HG03139 (cell line): ENCODE measurements at regions not wholly inside any gene's neighbourhood (a gene's known extent, or its start where the extent isn't known, plus 50 kb on each side); places are given as distances from the start of the nearest gene placed in this dataset.
"Not testable (repeated sequence)": the region's sequence is repeated elsewhere in the genome, so short reads cannot be mapped to it uniquely, and the experiment has no call there.

Source experiments
- ATAC-seq: cut with Tn5 transposase; IDR thresholded peaks from one replicate; pipeline ENCODE4 v1.9.1; 2021; ENCODE audit not compliant: unreplicated experiment

DNA sequence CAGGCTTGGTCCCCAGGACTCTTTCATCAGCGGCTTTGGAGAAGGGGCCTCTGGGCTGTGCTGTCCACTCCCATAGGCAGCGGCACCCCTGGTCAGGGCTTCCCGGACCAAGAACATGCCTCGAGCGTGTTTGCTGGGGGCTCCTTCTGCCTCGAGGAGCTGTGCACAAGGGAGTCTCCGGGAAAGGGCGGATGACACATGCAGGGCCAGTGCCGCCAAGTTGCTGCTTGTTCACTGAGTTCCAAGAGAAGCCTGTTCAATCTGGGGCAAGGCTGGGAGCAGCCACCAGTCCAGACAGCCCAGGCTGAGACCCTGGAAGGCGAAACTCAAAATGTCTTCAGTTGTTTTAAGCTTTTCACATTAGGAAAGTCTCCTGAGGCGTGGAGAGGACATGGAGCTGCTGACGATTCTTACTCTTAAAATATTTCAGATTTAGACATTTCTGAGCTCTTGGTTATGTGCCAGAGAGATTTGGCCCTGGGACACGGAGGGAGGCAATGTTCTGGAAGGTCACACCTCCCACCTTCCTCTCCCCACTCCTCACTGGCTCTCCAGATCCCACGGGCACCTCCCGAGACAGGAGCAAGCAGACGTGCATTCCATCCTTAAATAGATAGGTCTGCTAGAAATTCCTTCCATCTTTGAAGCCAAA lies 84.5 kb upstream of the ZNF469 start:
- no peak for ATAC-seq

DNA sequence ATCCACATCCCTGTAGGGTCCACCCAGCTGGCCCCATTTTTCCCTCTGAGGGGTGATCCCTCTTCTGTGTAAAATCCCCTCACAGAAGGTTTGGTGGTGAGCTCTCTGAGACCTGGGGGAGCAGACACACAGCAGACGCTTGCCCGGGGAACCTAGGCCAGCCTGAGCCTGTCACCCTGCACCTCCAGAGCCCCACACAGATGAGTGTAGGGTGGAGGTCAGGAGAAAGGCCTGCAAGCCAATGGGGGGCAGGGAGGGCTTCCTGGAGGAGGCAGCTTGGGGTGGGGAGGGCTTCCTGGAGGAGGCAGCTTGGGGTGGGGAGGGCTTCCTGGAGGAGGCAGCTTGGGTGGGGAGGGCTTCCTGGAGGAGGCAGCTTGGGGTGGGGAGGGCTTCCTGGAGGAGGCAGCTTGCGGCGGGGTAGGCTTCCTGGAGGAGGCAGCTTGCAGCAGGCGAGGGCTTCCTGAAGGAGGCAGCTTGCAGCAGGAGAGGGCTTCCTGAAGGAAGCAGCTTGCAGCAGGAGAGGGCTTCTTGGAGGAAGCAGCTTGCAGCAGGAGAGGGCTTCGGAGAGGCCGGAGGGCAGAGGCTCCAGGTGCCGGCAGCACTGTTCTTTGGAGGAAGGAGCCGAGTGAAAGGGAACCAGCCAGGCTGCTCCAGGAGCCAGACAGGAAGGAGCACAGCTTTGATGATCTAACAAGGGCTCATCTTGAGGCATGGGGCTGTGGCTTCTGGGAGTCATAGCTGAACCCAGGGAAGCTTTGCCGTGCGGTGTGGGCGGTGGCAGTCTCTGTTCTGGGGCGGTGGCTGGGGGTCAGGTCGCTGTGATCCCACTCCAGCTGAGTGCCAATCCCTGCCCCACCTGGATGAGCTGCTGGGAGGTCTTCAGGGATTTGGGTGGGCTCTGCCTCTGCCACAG lies 83.7 kb upstream of the ZNF469 start:
- ATAC-seq = no peak

DNA sequence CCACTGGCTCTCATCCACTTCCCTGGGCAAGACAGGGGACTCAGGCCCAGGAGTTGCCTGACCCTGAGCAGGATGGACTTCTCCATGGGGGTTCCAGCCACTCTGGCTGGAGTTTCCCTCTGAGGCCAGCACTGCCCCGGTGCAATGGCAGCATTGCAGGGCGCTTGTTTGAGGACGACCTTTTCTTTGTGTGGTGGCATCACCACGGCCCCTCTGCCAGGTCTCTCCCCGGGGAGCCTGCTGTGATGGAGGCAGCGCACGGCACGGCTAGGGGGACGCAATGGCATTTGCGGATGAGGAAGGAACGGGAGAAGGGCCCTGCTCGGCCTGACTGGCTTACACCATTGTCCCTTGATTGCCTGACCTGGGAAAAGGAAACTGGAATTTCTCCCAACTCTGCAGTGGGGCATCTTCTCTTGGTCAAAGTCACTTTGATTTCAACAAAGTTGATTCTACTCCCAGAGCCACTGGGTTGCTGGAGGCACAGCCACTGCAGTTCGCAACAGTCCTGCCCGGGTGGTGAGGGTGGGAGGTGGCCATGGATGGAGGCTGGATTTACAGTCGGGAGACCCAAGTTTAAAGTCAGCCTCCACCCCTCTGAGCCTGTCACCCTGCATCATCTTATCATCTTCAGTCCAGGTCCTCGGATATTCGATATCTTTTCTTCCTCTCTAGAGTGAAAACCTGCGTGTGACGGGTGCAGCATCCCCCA lies 82.9 kb upstream of the ZNF469 start:
- ATAC-seq = no peak

DNA sequence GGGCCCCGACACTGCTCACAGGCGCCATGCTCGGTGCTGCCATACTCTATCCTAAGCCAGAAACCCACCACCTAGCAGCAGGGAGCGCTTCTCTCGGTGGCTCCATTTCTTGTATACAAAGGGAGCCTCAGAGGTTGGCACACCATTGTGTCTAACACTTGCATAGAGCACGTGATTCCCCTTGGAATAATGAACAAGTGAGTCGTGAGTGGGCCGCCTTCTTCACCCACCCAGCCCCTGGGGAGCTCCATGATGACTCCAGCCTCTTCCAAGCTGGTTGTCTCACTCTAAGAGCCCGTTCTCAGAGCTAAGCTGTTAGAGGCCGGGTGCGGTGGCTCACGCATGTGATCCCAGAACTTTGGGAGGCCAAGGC lies 82.3 kb upstream of the ZNF469 start:
- ATAC-seq = no peak

DNA sequence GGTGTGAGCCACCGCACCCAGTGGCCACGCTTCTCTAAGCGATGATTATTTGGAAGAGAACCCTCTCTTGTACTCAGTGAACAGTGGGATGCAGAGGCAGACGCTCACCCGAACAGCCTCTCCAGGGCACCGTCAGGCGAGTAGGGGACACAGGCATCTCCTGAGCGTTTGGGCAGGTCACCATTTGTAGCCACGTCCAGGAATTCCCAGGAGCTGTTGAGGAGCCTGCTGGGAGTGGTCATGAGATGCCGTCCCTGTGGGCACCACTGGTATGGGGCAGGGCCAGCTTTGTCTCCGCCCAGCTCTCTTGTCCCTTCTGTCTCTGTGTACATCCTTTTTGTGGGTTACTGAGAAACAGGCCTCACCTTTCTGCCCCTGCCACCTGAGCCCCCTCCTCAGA lies 81.3 kb upstream of the ZNF469 start:
- ATAC-seq = no peak

DNA sequence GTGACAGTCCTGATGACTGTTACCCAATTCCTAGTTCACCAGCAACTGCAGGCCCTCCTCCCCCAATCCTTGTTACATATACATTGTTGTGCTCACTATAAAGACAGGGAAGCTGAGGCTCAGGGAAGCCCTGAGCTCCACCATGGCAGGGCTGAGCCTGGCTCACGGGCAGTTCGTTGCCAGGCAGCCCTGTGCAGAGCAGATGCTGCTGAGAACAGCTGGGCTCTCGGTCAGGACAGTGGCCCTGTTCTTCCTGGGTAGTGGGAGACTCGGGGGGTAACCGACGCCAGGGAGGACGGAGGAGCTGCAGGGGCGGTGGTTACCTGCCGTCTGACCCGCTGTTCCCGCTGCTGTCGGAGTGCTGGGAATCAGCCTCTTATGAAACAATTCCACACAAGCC lies 80.9 kb upstream of the ZNF469 start:
- no peak for ATAC-seq

DNA sequence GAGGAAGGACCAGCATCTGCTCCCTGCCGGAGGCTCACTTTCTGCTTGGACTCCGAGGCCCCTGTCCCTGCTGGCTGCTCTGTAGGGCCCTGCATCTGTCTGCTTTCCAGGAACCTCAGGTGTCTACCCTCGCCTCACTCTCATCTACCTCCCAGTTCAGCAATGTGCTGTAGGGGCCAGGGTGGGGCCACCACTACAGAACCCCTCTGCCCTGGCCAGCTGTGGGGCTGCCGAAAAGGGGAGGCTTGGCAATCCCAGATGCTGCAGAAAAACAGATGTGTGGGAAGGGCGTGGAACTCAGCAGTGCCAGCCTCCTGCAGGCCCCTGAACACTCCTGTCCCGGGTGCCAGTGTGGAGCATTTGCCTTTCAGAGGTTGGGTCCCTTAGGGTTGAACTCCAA lies 80.1 kb upstream of the ZNF469 start:
- ATAC-seq = no peak

DNA sequence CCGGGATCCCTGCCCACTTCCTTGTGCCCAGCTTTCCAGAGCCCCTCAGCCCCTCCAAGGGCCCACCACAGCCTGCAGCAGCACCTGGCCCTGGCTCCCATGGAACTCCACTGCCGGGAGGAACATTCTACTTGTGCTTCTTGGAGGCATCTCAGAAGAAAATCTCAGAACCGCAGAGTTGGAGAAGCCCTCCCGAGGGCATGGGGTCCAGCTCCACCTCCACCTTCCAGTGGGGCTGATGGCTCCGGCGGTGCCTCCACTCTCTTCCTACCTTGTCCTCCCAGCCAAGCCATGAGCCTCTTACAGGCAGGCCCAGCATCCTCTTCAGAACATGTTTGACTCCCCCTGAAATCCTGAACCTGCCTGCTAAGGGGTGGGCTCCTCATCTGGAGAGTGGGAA lies 79.4 kb upstream of the ZNF469 start:
- no peak for ATAC-seq

DNA sequence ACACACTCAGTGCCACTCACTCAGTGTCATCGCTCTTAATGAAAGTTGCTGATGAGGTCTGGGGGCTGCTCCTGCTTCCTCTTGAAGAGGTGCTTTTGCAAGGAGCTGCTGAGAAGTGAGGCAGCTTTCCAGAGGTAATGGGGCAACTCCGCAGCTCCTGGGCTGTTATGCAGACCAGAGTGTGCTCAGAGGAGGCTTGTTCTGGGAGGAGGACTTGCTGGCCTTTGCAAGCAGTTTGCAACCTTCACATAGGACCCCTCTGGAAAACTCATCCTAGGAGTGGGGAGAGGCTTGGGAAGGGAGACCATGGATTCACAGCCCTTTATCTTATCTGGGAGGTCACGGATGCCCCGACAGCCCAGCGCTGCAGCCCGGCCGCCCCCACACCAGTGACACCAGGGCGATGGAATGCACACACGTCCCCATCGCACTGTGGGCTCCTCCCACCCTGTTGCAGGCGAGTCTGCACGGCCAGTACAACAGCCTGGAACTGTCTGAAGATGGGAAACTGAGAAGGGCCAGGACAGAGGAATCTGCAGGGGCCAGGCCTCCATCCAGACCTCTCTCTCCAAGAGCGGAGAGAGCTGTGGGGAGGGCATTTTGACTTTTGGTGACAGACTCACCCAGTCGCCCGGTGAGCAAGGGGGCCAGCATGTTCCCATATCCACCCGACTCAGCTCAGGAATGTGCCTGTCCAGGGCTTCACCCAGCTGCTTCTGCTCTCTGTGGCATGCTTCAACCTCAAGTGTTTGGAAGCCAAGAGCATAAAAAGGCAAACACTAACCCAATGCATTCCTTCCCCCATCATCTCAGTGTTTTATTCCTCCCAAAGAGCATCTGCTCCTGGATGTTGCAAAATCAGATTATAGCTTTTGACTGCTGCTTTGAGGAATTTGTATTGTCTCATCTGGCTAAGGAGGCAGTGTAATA lies 78.6 kb upstream of the ZNF469 start:
- ATAC-seq = no peak

DNA sequence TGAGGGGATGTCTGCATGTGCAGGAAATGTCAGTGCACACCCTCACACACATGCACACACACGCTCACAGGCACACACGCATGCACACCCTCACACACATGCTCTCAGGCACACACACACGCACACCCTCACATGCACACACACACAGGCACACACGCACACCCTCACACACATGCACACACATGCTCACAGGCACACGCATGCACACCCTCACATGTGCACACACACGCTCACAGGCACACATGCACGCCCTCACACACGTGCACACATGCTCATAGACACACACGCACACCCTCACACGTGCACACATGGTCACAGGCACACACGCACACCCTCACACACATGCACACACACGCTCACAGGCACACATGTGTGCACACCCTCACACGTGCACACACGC lies 77.6 kb upstream of the ZNF469 start:
- ATAC-seq = no peak

DNA sequence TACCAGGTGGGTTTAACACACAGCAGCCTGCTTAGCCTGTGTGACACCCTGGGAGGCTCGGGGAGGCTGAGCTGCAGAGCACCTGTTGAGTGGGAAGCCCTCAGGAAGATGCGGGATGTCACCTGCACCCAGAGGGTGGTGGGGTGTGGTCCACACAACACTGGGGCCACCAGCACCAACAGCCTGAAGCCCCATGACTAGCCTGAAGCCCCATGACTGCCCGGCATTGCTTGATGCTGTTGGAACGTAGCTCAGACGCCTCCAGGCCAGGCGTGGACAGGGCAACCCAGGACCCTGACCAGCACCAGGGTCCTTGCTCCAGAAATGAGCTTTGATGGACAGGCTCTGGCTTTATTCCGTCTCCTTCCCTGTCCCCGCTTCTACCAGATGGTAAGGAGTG lies 76.3 kb upstream of the ZNF469 start:
- no peak for ATAC-seq

DNA sequence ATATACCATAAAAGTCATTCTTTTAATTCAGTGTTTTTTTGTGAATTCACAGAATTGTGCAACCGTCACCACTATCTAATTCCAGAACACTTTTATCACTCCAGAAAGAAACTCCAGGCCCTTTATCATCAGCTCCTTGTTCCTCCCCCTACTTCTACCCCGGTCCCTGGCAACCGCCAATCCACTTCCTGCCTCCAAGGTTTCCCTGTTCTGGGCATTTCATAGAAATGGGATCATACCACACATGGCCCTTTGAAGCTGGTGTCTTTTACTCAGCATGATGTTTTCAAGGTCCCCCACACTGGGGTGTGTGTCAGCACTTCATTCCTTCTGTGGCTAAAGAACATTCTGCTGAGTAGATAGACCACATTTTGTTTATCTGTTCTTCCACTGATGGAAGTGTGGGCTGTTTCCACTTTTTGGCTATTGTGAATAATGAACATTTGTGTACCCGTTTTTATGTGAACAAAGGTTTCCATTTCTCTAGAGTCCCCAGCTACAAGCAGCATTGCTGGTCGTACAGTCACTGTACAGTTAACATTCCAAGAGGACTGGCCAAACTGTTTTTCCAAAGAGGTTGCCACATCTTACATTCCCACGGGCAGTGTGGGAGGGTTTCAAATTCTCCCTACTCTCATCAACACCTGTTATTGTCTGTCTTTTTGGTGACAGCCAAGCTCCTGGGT lies 75.8 kb upstream of the ZNF469 start:
- ATAC-seq = no peak

DNA sequence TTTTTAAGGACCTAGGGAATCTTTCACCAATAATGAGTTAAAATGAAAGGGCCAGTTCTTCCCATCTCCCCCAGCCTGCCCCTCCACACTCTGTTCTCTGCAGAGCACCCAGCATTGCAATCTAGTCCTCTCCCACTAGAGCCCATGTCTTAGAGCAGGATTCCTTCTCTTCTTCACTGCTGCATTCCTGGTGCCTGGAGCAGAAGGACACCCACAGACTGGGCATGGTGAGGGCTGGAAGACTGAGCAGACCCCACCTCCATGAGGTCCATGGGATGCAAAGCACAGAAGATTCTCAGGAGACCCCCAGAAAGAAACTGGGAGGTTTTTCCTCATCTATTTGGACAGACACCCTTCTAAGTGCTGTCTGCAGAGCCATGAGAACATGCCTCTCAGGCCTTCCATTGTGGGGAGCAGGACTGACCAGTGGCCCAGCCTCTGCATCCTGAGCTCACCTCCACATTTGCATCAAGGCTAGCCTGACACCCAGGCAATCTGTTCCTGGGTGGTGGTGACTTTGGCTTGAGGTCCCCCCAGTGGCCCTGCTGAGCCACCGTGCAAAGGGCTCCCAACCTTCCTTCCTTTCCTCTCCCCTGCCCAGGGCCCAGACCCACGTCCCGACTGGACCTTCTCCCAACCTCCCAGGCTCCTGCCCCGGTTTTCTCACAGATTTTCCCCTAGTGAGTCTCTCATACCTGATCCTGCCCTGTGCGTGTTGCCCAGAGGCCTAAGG lies 74.2 kb upstream of the ZNF469 start:
- no peak for ATAC-seq

DNA sequence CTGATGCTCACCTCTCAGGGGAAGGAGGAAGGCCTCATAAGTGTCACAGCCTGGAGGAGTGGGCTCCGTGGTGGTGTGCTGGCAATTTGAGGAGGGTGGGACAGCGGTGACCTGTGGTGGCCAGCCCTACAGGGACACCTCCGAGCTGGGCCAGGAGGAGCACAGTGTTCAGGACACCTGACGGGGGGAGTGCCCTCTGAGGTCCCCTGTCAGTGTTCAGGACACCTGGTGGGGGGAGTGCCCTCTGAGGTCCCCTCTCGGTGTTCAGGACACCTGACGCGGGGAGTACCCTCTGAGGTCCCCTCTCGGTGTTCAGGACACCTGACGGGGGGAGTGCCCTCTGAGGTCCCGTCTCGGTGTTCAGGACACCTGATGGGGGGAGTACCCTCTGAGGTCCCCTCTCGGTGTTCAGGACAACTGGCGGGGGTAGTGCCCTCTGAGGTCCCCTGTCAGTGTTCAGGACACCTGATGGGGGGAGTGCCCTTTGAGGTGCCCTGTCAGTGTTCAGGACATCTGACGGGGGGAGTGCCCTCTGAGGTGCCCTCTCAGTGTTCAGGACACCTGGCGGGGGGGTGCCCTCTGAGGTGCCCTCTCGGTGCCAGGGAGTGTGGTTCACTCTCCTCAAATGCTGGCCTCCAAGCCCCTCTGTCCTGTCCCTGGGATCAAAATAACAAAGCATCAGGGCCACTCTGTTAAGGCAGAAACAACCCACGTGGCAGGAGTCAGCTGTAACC lies 73.4 kb upstream of the ZNF469 start:
- ATAC-seq = no peak

DNA sequence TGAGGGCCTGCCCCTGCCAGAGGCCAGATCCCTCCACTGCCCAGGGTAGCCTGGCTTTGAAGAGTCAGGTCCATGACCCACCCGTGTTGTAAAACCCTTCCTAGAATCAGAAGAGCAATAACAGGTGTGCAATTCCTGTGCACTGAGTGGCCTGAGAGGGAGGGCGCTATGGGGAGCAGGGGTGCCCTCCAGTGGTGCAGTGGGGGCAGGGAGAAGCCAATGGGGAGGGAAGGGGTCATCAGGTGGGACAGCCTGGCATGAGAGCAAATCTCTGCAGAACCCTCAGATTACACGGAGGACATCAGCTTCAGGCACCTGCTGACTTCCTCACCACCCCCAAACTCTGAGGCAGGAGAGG lies 72.9 kb upstream of the ZNF469 start:
- no peak for ATAC-seq

DNA sequence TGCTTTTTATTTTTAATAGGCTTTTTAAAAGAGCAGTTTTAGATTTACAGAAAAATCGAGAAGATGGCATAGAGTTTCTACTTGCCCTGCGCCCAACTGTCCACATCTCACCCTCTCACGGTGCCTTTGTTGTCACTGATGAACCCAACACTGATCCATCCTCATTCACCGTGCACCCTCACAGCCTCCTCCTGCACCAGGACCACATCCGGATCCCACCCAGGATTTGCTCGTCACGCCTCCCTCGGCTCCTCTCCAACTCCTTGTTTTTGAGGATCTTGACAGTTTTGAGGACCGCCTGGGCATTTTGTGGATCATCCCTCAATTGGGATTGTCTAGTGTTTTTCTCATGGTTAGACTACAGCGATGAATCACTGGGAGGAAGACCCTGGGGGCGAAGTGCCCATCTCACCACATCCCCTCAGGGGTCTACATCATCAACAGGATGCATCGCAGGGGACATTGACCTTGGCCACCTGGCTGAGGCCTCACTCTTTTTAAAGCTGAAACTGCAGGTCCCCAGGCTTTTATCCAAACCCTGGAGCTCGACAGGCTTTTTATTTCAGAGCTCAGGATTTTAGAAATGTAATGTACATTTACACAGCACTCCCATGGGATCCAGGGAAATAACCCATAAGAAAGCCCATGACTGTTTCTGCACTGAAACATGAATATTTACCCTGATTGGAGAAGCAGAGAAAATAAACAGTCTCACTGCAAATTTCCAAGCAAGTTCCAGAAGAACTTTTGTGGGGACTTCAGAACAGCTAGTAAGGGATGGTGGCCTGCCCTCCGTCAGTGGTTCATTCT lies 71.8 kb upstream of the ZNF469 start:
- ATAC-seq = no peak

DNA sequence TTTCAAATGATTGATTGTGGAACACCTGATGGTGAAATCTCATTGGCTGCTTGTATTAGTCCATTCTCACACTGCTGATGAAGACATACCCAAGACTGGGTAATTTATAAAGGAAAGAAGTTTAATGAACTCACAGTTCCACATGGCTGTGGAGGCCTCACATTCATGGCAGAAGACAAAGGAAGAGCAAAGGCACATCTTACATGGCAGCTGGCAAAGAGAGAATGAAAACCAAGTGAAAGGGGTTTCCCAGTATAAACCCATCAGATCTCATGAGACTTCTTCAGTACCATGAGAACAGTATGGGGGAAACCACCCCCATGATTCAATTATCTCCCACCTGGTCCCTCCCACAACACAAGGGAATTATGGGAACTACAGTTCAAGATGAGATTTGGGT lies 70.9 kb upstream of the ZNF469 start:
- not testable (repeated sequence) for ATAC-seq

DNA sequence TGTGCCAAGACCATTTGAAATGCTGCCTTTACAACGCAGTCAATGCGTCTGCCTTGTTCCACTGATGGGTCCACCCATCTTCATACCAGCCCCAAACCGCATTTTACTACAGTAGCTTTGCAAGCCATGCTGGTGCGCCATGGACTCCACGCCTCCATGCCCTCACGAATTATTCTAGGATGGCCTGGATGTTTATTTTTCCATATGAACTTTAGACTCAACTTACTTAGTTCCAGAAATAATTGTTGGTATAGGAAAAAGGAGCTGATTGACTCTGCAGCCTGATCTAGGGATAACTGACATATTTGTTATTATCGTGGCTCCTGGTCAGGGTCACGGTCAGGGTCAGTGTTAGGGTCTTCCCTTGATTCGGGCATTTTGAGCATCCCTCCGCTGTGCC lies 70.0 kb upstream of the ZNF469 start:
- no peak for ATAC-seq
